HepG2 (cell line): ENCODE measurements at regions not wholly inside any gene's neighbourhood (a gene's known extent, or its start where the extent isn't known, plus 50 kb on each side); places are given as distances from the start of the nearest gene placed in this dataset.

Experiments used
- CTCF ChIP-seq: sonication (generic); formaldehyde crosslinking; IDR thresholded peaks from 2 replicates; pipeline ENCODE4 v1.5.0; 2020; ENCODE audit warnings: mild to moderate bottlenecking, missing genetic modification reagents, moderate library complexity
- IRX3 ChIP-seq: sonication (generic); formaldehyde crosslinking; IDR thresholded peaks from 2 replicates; pipeline ENCODE4 v1.8.1; 2023; ENCODE audit warnings: mild to moderate bottlenecking, low read depth, missing genetic modification reagents, borderline replicate concordance
- KDM5A ChIP-seq: fragments of 200-600 bp; sonication (generic); IDR thresholded peaks from 2 replicates; pipeline ENCODE4 v1.7.0; 2018; ENCODE audit warnings: antibody characterized with exemption, mild to moderate bottlenecking, low read length, borderline replicate concordance
- NFIC ChIP-seq: IDR thresholded peaks from 2 replicates; pipeline ENCODE4 v1.6.1; 2012; ENCODE audit warnings: mild to moderate bottlenecking, low read length, inconsistent platforms
- REST ChIP-seq, 2 experiments: IDR thresholded peaks; 2 replicates each; pipeline ENCODE4 v1.6.1; 2011 to 2012; ENCODE audit warnings: low read length in 2 of 2, borderline replicate concordance in 1 of 2, low read depth in 1 of 2, mild to moderate bottlenecking in 1 of 2, moderate library complexity in 1 of 2
- TBP ChIP-seq: sonication (generic); formaldehyde crosslinking; IDR thresholded peaks from 2 replicates; pipeline ENCODE4 v1.5.0; 2020; ENCODE audit warnings: missing genetic modification reagents
- ZFP1 ChIP-seq: IDR thresholded peaks from 2 replicates; pipeline ENCODE4 v1.6.1; 2016

DNA sequence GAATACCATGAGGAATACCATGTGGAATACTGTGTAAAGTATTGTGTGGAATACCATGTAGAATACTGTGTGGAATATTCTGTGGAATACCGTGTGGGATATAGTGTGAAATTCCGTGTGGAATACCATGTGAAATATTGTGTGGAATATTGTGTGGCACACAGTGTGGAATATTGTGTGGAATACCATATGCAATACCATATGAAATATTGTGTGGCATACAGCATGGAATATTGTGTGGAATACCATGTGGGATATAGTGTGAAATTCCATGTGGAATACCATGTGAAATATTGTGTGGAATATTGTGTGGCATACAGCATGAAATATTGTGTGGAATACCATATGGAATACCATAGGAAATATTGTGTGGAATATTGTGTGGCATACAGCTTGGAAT is 135.1 kb upstream of the CHST15 start:
- TF ChIP-seq CTCF (no peak), ZFP1 (no peak), REST (IDR thresholded peaks at IDR 0.05; ENCODE audit: borderline replicate concordance in 1 of 2, low read depth in 1 of 2, low read length in 2 of 2) (no peak), TBP (CRISPR knock-in tag) (no peak), NFIC (no peak), KDM5A (no peak), IRX3 (CRISPR knock-in tag) (no peak)
